ENCODE measurements at regions not wholly inside any gene's neighbourhood (a gene's known extent, or its start where the extent isn't known, plus 50 kb on each side); places are given as distances from the start of the nearest gene placed in this dataset.

DNA sequence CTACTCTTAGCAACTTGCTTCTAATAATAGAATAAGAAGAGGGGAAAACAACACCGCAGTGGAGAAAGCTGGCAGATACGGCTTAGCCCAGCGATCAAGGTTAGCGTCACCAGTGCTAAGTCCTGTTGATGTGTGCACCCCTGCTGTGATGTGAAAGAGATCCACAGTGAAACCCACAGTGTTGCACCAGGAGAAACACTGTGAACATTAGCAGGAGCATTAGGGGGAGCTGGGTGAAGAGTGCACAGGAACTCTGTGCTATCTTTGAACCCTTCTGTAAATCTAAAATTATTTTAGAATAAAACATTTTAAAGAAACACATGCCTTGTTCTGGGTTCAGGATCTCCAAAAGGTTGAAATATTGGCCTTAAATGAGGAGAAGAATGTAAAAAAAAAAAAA is 154.1 kb upstream of the UNC5B start:
- ChIA-PET POLR2A (no interaction called here), RAD21 (ENCODE audit: low non-redundant PET in 1 of 2, low total read pairs in 2 of 2, uncharacterized antibody in 2 of 2, unreplicated experiment in 2 of 2) (no interaction called here), CTCF (no interaction called here)
- no peak for TF ChIP-seq EGR1 (IDR thresholded peaks at IDR 0.05; ENCODE audit: low read depth)
- TF ChIP-seq SP1 (IDR thresholded peaks at IDR 0.05; ENCODE audit: low read depth) = no peak
- Histone ChIP-seq H2AFZ (ENCODE audit: low read depth, low read length, poor library complexity, severe bottlenecking) (no peak overlapping the region), H3K36me3 (ENCODE audit: control insufficient read depth in 1 of 2, insufficient read depth in 2 of 2, low read length in 2 of 2) (no peaks in the 10 kb centered on the region), H3K4me2 (ENCODE audit: low read length) (no peak overlapping the region), H3K4me3 (replicated peaks in 1 of 2; ENCODE audit: low read depth in 1 of 2, low read length in 2 of 2) (no peak overlapping the region), H3K79me2 (ENCODE audit: insufficient read depth, low read length) (no peaks in the 10 kb centered on the region), H3K9me2 (ENCODE audit: insufficient read depth) (no peaks in the 10 kb centered on the region), H4K20me1 (ENCODE audit: insufficient read depth) (no peaks in the 10 kb centered on the region), H3K9me3 (ENCODE audit: control insufficient read depth in 1 of 2, insufficient read depth in 1 of 2, low read depth in 1 of 2, low read length in 2 of 2) (no peaks in the 10 kb centered on the region), H3K4me1 (ENCODE audit: control insufficient read depth in 1 of 2, insufficient read depth in 2 of 2, low read length in 2 of 2) (no peaks in the 10 kb centered on the region), H3K27ac (ENCODE audit: low read depth, low read length) (no peak overlapping the region), H3K9ac (ENCODE audit: low read length) (no peak overlapping the region), H3K27me3 (ENCODE audit: insufficient read depth, low read length) (peaks cover 5% of the 10 kb centered on the region; the same call in 1 of the 2 replicates)
- intact Hi-C loops (cut with micrococcal nuclease) = no loop called here
- no TSS peak for BruUV-seq (replicated peaks)
- no peak for DNase-seq (ENCODE audit: low read depth, low spot score)
- no peak for ATAC-seq

DNA sequence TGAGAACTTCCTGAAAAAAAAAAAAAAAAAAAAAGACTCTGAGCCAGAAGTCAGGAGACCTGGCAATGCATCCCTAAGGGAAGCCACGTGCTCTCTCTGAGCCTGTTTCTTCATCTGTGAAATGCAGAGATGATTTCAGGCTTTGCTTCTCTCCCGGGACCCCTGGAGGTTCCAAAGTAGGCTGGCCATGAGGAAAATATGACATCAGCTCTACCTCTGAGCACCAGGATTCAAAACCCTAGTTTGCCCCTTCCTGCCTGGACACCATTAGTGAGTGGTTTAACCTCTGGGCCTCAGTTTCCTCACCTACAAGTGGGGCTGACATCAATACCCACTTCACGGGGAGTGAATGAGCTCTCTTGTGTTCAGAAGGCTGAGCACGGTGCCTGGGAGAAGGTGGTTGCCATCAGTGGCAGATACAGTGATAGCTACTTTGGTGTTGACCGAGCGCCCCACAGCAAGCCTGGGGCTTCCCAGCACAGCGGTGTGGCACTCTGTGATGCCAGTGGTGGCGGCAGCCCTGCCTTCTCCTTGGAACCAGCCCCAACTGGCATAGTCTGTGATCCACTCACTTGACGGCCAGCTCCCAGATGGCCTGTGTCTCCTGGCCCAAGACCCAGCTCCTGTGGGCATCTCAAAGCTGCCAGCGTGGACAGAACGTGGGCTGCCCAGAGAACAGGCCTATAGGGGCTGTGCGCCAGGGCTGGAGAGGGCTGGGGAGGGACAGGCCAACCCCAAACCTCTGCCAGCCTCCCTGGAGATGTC is 153.1 kb upstream of the UNC5B start:
- H3K4me1 ChIP-seq (ENCODE audit: control insufficient read depth in 1 of 2, insufficient read depth in 2 of 2, low read length in 2 of 2) = no peaks in the 10 kb centered on the region
- no peaks in the 10 kb centered on the region for H3K9me2 ChIP-seq (ENCODE audit: insufficient read depth)
- intact Hi-C loops (cut with micrococcal nuclease) = no loop called here
- H4K20me1 ChIP-seq (ENCODE audit: insufficient read depth) = no peaks in the 10 kb centered on the region
- no peak overlapping the region for H3K4me3 ChIP-seq (replicated peaks in 1 of 2; ENCODE audit: low read depth in 1 of 2, low read length in 2 of 2)
- no peak for DNase-seq (ENCODE audit: low read depth, low spot score)
- no peaks in the 10 kb centered on the region for H3K79me2 ChIP-seq (ENCODE audit: insufficient read depth, low read length)
- H3K9ac ChIP-seq (ENCODE audit: low read length) = no peak overlapping the region
- H3K36me3 ChIP-seq (ENCODE audit: control insufficient read depth in 1 of 2, insufficient read depth in 2 of 2, low read length in 2 of 2) = no peaks in the 10 kb centered on the region
- no peaks in the 10 kb centered on the region for H3K9me3 ChIP-seq (ENCODE audit: control insufficient read depth in 1 of 2, insufficient read depth in 1 of 2, low read depth in 1 of 2, low read length in 2 of 2)
- POLR2A ChIA-PET = no interaction called here
- CTCF ChIA-PET = no interaction called here
- no peak overlapping the region for H2AFZ ChIP-seq (ENCODE audit: low read depth, low read length, poor library complexity, severe bottlenecking)
- no peak for ATAC-seq
- RAD21 ChIA-PET (ENCODE audit: low non-redundant PET in 1 of 2, low total read pairs in 2 of 2, uncharacterized antibody in 2 of 2, unreplicated experiment in 2 of 2) = no interaction called here
- TF ChIP-seq ZFX (IDR thresholded peaks at IDR 0.05) (no peak), EGR1 (IDR thresholded peaks at IDR 0.05; ENCODE audit: low read depth) (no peak), POLR2AphosphoS5 (IDR thresholded peaks at IDR 0.05; ENCODE audit: low read depth, low read length) (no peak), POLR2A (IDR thresholded peaks at IDR 0.05; ENCODE audit: borderline replicate concordance, extremely low read depth, insufficient read depth, insufficient read length) (no peak), SIN3A (IDR thresholded peaks at IDR 0.05; ENCODE audit: low read depth) (no peak), JUND (IDR thresholded peaks at IDR 0.05) (no peak), TCF7L2 (IDR thresholded peaks at IDR 0.05; ENCODE audit: borderline replicate concordance, extremely low read depth, insufficient read depth, insufficient read length) (no peak), EZH2phosphoT487 (IDR thresholded peaks at IDR 0.05; ENCODE audit: borderline replicate concordance) (no peak), SP1 (IDR thresholded peaks at IDR 0.05; ENCODE audit: low read depth) (no peak), CEBPB (IDR thresholded peaks at IDR 0.05; ENCODE audit: low read depth) (no peak)
- TF ChIP-seq, protein P1, sequence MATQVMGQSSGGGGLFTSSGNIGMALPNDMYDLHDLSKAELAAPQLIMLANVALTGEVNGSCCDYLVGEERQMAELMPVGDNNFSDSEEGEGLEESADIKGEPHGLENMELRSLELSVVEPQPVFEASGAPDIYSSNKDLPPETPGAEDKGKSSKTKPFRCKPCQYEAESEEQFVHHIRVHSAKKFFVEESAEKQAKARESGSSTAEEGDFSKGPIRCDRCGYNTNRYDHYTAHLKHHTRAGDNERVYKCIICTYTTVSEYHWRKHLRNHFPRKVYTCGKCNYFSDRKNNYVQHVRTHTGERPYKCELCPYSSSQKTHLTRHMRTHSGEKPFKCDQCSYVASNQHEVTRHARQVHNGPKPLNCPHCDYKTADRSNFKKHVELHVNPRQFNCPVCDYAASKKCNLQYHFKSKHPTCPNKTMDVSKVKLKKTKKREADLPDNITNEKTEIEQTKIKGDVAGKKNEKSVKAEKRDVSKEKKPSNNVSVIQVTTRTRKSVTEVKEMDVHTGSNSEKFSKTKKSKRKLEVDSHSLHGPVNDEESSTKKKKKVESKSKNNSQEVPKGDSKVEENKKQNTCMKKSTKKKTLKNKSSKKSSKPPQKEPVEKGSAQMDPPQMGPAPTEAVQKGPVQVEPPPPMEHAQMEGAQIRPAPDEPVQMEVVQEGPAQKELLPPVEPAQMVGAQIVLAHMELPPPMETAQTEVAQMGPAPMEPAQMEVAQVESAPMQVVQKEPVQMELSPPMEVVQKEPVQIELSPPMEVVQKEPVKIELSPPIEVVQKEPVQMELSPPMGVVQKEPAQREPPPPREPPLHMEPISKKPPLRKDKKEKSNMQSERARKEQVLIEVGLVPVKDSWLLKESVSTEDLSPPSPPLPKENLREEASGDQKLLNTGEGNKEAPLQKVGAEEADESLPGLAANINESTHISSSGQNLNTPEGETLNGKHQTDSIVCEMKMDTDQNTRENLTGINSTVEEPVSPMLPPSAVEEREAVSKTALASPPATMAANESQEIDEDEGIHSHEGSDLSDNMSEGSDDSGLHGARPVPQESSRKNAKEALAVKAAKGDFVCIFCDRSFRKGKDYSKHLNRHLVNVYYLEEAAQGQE (IDR thresholded peaks at IDR 0.05; ENCODE audit: low read depth) = no peak
- peaks cover 5% of the 10 kb centered on the region; the same call in 1 of the 2 replicates for H3K27me3 ChIP-seq (ENCODE audit: insufficient read depth, low read length)
- H3K27ac ChIP-seq (ENCODE audit: low read depth, low read length) = no peak overlapping the region
- H3K4me2 ChIP-seq (ENCODE audit: low read length) = no peak overlapping the region
- BruUV-seq (replicated peaks) = no TSS peak

Measured in HCT116 (cell line).